AG04450 (cell line): ENCODE measurements at regions not wholly inside any gene's neighbourhood (a gene's known extent, or its start where the extent isn't known, plus 50 kb on each side); places are given as distances from the start of the nearest gene placed in this dataset.
"Not testable (repeated sequence)": the region's sequence is repeated elsewhere in the genome, so short reads cannot be mapped to it uniquely, and the experiment has no call there.

Experiments
- CTCF ChIA-PET: fragments of 300-600, 350-600 bp; formaldehyde crosslinking; extraction: SDS; loops from one replicate; lab custom pipeline; 2022; ENCODE audit warnings: antibody characterized with exemption, inconsistent platforms; lab: Charles Lee
- POLR2A ChIA-PET: fragments of 350-600 bp; formaldehyde crosslinking; extraction: SDS; loops from one replicate; lab custom pipeline; 2021; ENCODE audit warnings: antibody characterized with exemption, inconsistent platforms; lab: Yijun Ruan, JAX
- DNase-seq: peaks from one replicate; pipeline ENCODE4 v3.0.0-alpha.2; 2011; ENCODE audit warnings: low read depth, low spot score
- H3K27ac ChIP-seq: one replicate; pipeline ENCODE4 v1.5.1; 2012; ENCODE audit warnings: low read depth, low read length, control low read depth
- H3K27me3 ChIP-seq: one replicate; pipeline ENCODE4 v1.6.0; 2012; ENCODE audit warnings: low read length; ENCODE audit not compliant: control insufficient read depth, insufficient read depth
- H3K4me3 ChIP-seq: 2 replicates; pipeline ENCODE4 v1.5.1; 2011; ENCODE audit warnings: mild to moderate bottlenecking, low read depth, low read length, control low read depth
- H3K9me3 ChIP-seq: 2 replicates; pipeline ENCODE4 v1.5.1; 2012; ENCODE audit warnings: low read length; ENCODE audit not compliant: control insufficient read depth, insufficient read depth
- TF ChIP-seq, protein P1 (sequence below): IDR thresholded peaks from 2 replicates; pipeline ENCODE4 v1.5.1; 2011; ENCODE audit warnings: low read depth, low read length, control low read depth, inconsistent platforms

DNA sequence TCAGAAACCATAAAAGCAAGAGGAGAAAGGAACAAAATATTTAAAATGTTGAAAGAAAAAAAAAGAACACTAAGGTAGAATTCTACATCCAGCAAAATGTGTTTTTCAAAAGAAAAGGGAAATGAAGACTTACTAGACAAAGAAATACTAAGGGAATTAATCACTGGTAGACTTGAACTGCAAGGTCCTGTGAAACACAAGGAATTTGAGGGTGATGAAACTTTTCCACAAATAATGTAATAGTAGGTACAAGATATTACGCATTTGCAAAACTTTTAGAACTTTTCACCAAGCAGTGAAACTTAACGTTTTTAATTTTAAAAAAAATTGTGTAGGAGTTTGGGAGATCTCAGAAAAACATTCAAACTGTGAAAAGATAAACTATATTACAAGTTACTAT is 180.3 kb upstream of the MAGEB16 start:
- no peak for DNase-seq
- CTCF ChIA-PET: no interaction called here
- POLR2A ChIA-PET: no interaction called here
- Histone ChIP-seq H3K9me3 (no peaks in the 10 kb centered on the region; the same call in 1 of the 2 replicates), H3K27ac (no peak overlapping the region), H3K27me3 (no peaks in the 10 kb centered on the region), H3K4me3 (no peak overlapping the region)
- TF ChIP-seq, protein P1, sequence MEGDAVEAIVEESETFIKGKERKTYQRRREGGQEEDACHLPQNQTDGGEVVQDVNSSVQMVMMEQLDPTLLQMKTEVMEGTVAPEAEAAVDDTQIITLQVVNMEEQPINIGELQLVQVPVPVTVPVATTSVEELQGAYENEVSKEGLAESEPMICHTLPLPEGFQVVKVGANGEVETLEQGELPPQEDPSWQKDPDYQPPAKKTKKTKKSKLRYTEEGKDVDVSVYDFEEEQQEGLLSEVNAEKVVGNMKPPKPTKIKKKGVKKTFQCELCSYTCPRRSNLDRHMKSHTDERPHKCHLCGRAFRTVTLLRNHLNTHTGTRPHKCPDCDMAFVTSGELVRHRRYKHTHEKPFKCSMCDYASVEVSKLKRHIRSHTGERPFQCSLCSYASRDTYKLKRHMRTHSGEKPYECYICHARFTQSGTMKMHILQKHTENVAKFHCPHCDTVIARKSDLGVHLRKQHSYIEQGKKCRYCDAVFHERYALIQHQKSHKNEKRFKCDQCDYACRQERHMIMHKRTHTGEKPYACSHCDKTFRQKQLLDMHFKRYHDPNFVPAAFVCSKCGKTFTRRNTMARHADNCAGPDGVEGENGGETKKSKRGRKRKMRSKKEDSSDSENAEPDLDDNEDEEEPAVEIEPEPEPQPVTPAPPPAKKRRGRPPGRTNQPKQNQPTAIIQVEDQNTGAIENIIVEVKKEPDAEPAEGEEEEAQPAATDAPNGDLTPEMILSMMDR: no peak

DNA sequence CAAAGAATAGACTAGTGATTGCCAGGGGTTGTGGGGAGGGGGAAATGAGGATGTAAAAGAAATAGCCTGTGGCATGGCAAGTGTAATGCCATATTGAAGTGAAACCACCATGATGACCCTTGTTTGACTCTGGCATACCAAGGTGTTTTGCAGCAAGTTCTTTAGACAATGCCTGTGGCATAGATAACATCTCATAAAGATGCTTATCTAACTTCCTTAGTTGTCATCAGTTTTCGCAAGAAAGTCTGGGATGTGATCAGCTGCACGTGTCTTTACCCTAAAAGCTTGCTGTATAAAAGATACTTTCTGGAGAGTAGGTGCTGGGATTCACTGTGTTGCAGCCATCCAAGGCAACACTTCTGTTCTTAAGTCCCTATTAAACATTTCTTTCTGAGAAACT is 176.1 kb upstream of the MAGEB16 start:
- no peak overlapping the region for H3K4me3 ChIP-seq
- TF ChIP-seq, protein P1: no peak
- H3K9me3 ChIP-seq: peaks cover 14% of the 10 kb centered on the region
- DNase-seq: no peak
- H3K27me3 ChIP-seq: no peaks in the 10 kb centered on the region
- CTCF ChIA-PET: no interaction called here
- H3K27ac ChIP-seq: no peak overlapping the region
- POLR2A ChIA-PET: no interaction called here

DNA sequence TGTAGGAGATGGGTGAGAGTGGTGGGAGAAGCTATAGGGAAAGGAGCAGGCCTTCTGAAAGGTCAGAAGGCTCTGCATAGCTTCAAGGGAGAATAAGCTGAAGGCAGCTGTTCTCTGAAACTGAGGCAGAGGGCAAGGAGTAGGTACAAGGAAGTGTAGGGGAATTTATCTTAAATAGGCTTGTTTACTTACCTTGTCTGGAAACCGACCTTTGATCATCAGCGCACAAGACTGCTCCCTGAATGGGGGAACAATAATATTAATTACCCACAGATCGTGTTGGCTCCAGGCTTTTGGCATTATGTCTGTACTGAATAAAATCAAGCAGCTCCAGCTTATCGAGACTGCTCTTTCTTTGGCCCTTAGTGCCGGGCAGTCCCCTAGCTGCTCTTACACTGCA is 175.5 kb upstream of the MAGEB16 start:
- Histone ChIP-seq H3K27me3 (no peaks in the 10 kb centered on the region), H3K27ac (no peak overlapping the region), H3K9me3 (peaks cover 14% of the 10 kb centered on the region), H3K4me3 (no peak overlapping the region)
- DNase-seq: no peak
- TF ChIP-seq, protein P1: no peak
- POLR2A ChIA-PET: no interaction called here
- CTCF ChIA-PET: no interaction called here

GRCh38 chrX:35625714-35626113 is 172.4 kb upstream of the MAGEB16 start:
- no peaks in the 10 kb centered on the region for H3K27me3 ChIP-seq
- TF ChIP-seq, protein P1: no peak
- no peak for DNase-seq
- CTCF ChIA-PET: no interaction called here
- H3K4me3 ChIP-seq: no peak overlapping the region
- no peak overlapping the region for H3K27ac ChIP-seq
- POLR2A ChIA-PET: no interaction called here
- H3K9me3 ChIP-seq: peaks cover 14% of the 10 kb centered on the region

DNA sequence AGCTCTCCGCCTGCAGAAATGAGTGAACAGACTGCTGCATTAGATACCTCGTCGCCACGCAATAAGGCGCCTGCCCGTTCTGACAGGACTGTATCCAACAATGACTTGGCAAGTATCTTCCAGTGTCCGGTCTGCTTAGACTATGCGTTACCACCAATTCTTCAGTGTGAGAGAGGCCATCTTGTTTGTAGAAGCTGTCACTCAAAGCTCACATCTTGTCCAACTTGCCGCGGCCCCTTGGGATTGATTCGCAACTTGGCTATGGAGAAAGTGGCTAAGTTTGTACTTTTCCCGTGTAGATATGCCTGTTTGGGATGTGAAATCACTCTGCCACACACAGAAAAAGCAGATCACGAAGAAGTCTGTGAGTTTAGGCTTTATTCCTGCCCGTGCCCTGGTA is 172.0 kb upstream of the MAGEB16 start:
- H3K9me3 ChIP-seq: peaks cover 14% of the 10 kb centered on the region
- POLR2A ChIA-PET: no interaction called here
- TF ChIP-seq, protein P1: no peak
- no peak overlapping the region for H3K4me3 ChIP-seq
- H3K27ac ChIP-seq: no peak overlapping the region
- CTCF ChIA-PET: no interaction called here
- DNase-seq: no peak
- no peaks in the 10 kb centered on the region for H3K27me3 ChIP-seq

- POLR2A ChIA-PET, DNase-seq, CTCF ChIA-PET, H3K27me3 ChIP-seq, H3K27ac ChIP-seq, H3K4me3 ChIP-seq, H3K9me3 ChIP-seq: not testable (repeated sequence)
Observed at GRCh38 chrX:35635971-35636370, 162.2 kb upstream of the MAGEB16 start.
